A549 (cell line): ENCODE measurements at regions not wholly inside any gene's neighbourhood (a gene's known extent, or its start where the extent isn't known, plus 50 kb on each side); places are given as distances from the start of the nearest gene placed in this dataset.

Experiments
- ATAC-seq, 2 experiments: fragments of 200-7000 bp in 1 of 2; fragments of >200 bp in 1 of 2; cut with Nextera tagmentation in 1 of 2; cut with Tn5 transposase in 1 of 2; 3 replicates each; pipeline versions ENCODE4 v1.8.0 to v1.9.1; 2018 to 2020; ENCODE audit warnings: mild to moderate bottlenecking in 1 of 2, moderate library complexity in 1 of 2
- CTCF ChIA-PET: fragments of 300-600 bp; sonication (Branson Sonifier 250); formaldehyde crosslinking; extraction: SDS; loops from one replicate; lab custom pipeline; 2021; ENCODE audit warnings: antibody characterized with exemption, inconsistent platforms; lab: Yijun Ruan, JAX
- POLR2A ChIA-PET: fragments of 350-600 bp; formaldehyde crosslinking; extraction: SDS; loops from one replicate; lab custom pipeline; 2021; ENCODE audit warnings: antibody characterized with exemption, inconsistent platforms; lab: Yijun Ruan, JAX
- DNase-seq, 2 experiments: peaks; one replicate each; pipeline versions ENCODE4 v3.0.0 to v3.0.0-alpha.2; 2011 to 2016; ENCODE audit warnings: low read depth in 1 of 2, low spot score in 1 of 2
- FAIRE-seq: peaks from 2 replicates; lab custom pipeline; 2011; peaks lifted over from hg19 to GRCh38; lab: Jason Lieb, UNC
- H3K27ac ChIP-seq, 2 experiments: fragments of >200 bp; sonication (Bioruptor Twin); formaldehyde crosslinking; 3 replicates each; pipeline ENCODE4 v1.5.1; 2016 to 2017
- H3K4me1 ChIP-seq: fragments of >200 bp; sonication (Bioruptor Twin); formaldehyde crosslinking; 3 replicates; pipeline ENCODE4 v1.6.1; 2016
- H3K4me2 ChIP-seq: fragments of >200 bp; sonication (Bioruptor Twin); formaldehyde crosslinking; 3 replicates; pipeline ENCODE4 v1.6.1; 2016
- H3K4me3 ChIP-seq: fragments of >200 bp; sonication (Bioruptor Twin); formaldehyde crosslinking; 3 replicates; pipeline ENCODE4 v1.5.1; 2016
- H3K9me3 ChIP-seq: fragments of >200 bp; sonication (Bioruptor Twin); formaldehyde crosslinking; 3 replicates; pipeline ENCODE4 v1.6.1; 2016
- BHLHE40 ChIP-seq: IDR thresholded peaks from 2 replicates; pipeline ENCODE4 v1.6.1; 2012; ENCODE audit warnings: low read depth, low read length, inconsistent platforms
- CEBPB ChIP-seq, 2 experiments: fragments of >200 bp in 1 of 2; sonication (Bioruptor Twin) in 1 of 2; formaldehyde crosslinking in 1 of 2; IDR thresholded peaks; 2 replicates each; pipeline ENCODE4 v1.6.1; 2012 to 2016
- CHD2 ChIP-seq: fragments of 150-350 bp; IDR thresholded peaks from 2 replicates; pipeline ENCODE4 v1.6.1; 2014; ENCODE audit warnings: low read length; ENCODE audit not compliant: partially characterized antibody
- ESRRA ChIP-seq: fragments of 150-350 bp; IDR thresholded peaks from 2 replicates; pipeline ENCODE4 v1.6.1; 2014; ENCODE audit warnings: mild to moderate bottlenecking, low read length, borderline replicate concordance
- FOSL2 ChIP-seq, 2 experiments: fragments of 450-650 bp in 1 of 2; fragments of >200 bp in 1 of 2; sonication (Bioruptor Twin) in 1 of 2; formaldehyde crosslinking; IDR thresholded peaks; 2 replicates each; pipeline versions ENCODE4 v1.5.0 to v1.6.1; 2016 to 2020; ENCODE audit warnings: mild to moderate bottlenecking in 1 of 2, moderate library complexity in 1 of 2
- HDAC2 ChIP-seq: fragments of 200-600 bp; sonication (generic); IDR thresholded peaks from 2 replicates; pipeline ENCODE4 v1.6.1; 2016
- HEYL ChIP-seq: fragments of 250-450 bp; sonication (Bioruptor Pico); IDR thresholded peaks from 2 replicates; pipeline ENCODE4 v1.8.0; 2021; ENCODE audit warnings: mild to moderate bottlenecking, moderate library complexity
- HOXB13 ChIP-seq: fragments of 250-450 bp; sonication (Bioruptor Pico); IDR thresholded peaks from 2 replicates; pipeline ENCODE4 v1.5.0; 2020; ENCODE audit warnings: low read depth, mild to moderate bottlenecking, moderate library complexity
- HOXB5 ChIP-seq: fragments of 250-450 bp; sonication (Bioruptor Pico); IDR thresholded peaks from 2 replicates; pipeline ENCODE4 v1.5.0; 2020; ENCODE audit warnings: mild to moderate bottlenecking, moderate library complexity
- JUN ChIP-seq, 2 experiments: fragments of >200 bp; sonication (Bioruptor Twin); formaldehyde crosslinking; IDR thresholded peaks; 2 replicates in 1 of 2; 3 replicates in 1 of 2; pipeline ENCODE4 v1.6.1; 2016 to 2017
- MAFK ChIP-seq: fragments of 450-650 bp; IDR thresholded peaks from 2 replicates; pipeline ENCODE4 v1.6.1; 2014; ENCODE audit not compliant: partially characterized antibody
- MAZ ChIP-seq: fragments of 150-350 bp; IDR thresholded peaks from 2 replicates; pipeline ENCODE4 v1.6.1; 2014; ENCODE audit warnings: antibody characterized with exemption, low read depth, low read length, borderline replicate concordance
- NFE2L2 ChIP-seq: fragments of 150-350 bp; conservative IDR thresholded peaks from 2 replicates; pipeline ENCODE4 v1.6.1; 2014; ENCODE audit warnings: low read length
- NR3C1 ChIP-seq: fragments of >200 bp; sonication (Bioruptor Twin); formaldehyde crosslinking; IDR thresholded peaks from 3 replicates; pipeline ENCODE4 v1.6.1; 2017
- POLR2A ChIP-seq: IDR thresholded peaks from 2 replicates; pipeline ENCODE4 v1.6.1; 2012; ENCODE audit warnings: mild to moderate bottlenecking, low read length
- POLR2AphosphoS2 ChIP-seq: conservative IDR thresholded peaks from 2 replicates; pipeline ENCODE4 v1.6.1; 2012; ENCODE audit warnings: low read length, improper control_type of control experiment, inconsistent platforms
- RCOR1 ChIP-seq: fragments of 150-350 bp; IDR thresholded peaks from 2 replicates; pipeline ENCODE4 v1.6.1; 2014; ENCODE audit warnings: antibody characterized with exemption, low read length, low read depth
- WGBS: methylation state at CpG from one replicate; pipeline ENCODE4 v1.1.6; 2017; ENCODE audit errors: missing lambda C conversion rate; 5-methylcytosine and 5-hydroxymethylcytosine counted together
- TF ChIP-seq, protein P1 (sequence below): IDR thresholded peaks from 2 replicates; pipeline ENCODE4 v1.6.1; 2012; ENCODE audit warnings: low read depth, borderline replicate concordance
- TF ChIP-seq, protein P2 (sequence below): fragments of >200 bp; sonication (Bioruptor Twin); formaldehyde crosslinking; IDR thresholded peaks from 2 replicates; pipeline ENCODE4 v1.6.1; 2016

DNA sequence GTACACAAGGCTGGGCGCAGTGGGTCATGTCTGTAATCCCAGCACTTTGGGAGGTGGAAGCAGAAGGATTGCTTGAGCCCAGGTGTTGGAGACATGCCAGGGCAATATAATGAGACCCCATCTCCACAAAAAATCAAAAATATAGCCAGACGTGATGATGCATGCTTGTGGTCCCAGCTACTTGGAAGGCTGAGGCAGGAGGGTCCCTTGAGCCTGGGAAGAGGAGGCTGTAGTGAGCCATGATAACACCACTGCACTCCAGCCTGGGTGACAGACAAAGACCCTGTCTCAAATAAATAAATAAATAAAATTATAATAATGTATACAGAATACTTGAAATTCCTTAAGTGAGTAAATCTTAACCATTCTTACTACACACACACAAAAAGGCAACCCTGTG lies 127.7 kb downstream of the SPRY2 start:
- H3K27ac ChIP-seq = no peak overlapping the region
- ChIA-PET POLR2A (no interaction called here), CTCF (interaction anchor here (1.0 kb wide), 1 partner anchor 89 kb away, joined by 3 read pairs; no protein-coding TSS in a partner anchor)
- DNase-seq (no peak), FAIRE-seq (no peak), ATAC-seq (no peak)
- no peak overlapping the region for H3K4me2 ChIP-seq
- 86% methylated on average over 2 of the region's 2 CpGs for WGBS
- TF ChIP-seq, protein P1, sequence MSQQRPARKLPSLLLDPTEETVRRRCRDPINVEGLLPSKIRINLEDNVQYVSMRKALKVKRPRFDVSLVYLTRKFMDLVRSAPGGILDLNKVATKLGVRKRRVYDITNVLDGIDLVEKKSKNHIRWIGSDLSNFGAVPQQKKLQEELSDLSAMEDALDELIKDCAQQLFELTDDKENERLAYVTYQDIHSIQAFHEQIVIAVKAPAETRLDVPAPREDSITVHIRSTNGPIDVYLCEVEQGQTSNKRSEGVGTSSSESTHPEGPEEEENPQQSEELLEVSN = no peak
- TF ChIP-seq HOXB13 (CRISPR knock-in tag) (no peak), MAFK (no peak), POLR2A (no peak)
- no peaks in the 10 kb centered on the region for H3K9me3 ChIP-seq
- H3K4me1 ChIP-seq = peaks cover 18% of the 10 kb centered on the region
- H3K4me3 ChIP-seq = no peak overlapping the region

DNA sequence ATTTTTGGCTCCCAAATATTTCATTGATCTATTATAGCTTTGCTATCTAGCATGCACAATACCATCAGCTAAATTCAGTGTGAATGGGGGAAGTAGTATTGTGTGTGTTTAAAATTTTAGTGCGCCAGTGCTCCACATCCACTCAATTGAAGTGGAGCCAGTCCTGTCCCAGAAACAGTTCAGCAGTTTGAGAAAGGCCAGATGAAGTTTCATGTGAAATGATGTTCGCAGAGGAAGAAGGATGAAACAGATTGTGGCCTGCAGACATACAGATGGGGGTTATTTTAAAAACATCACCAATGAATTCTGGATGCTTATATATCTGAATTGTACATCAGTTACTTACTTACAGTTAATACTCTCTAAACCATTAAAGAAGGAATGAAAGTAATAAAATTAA lies 129.4 kb downstream of the SPRY2 start:
- FAIRE-seq = no peak
- no peak overlapping the region for H3K4me3 ChIP-seq
- 100% methylated on average over 2 of the region's 2 CpGs for WGBS
- CTCF ChIA-PET = interaction anchor here (1.1 kb wide), 1 partner anchor 11 kb away, joined by 3 read pairs; no protein-coding TSS in a partner anchor
- no peak overlapping the region for H3K4me2 ChIP-seq
- TF ChIP-seq RCOR1 (no peak), HDAC2 (no peak), NFE2L2 (no peak), CHD2 (no peak)
- H3K9me3 ChIP-seq = no peaks in the 10 kb centered on the region
- no peak overlapping the region for H3K27ac ChIP-seq
- ATAC-seq = no peak
- DNase-seq = no peak
- peaks cover 18% of the 10 kb centered on the region for H3K4me1 ChIP-seq
- POLR2A ChIA-PET = no interaction called here

DNA sequence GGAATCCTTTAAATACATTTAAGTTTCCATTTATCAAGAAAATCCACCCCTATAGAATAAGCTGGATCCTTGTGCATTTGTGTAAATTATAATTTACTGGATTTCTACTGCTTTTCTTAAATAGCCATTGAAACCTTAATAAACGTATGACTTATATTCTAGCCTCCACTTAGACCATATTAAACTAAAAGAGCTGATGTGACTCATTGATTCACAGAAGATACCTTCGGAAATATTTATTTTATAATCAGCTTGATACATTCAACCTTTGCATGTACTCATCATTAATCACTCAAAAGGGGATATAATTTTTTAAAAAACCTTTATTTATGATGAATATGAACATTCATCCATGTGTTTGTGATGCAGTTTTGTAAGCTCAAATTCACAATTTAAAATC lies 136.3 kb downstream of the SPRY2 start:
- Histone ChIP-seq H3K4me1 (no peaks in the 10 kb centered on the region), H3K9me3 (no peaks in the 10 kb centered on the region), H3K27ac (no peak overlapping the region), H3K4me2 (no peak overlapping the region), H3K4me3 (no peak overlapping the region)
- POLR2A ChIA-PET = no interaction called here
- TF ChIP-seq RCOR1 = no peak
- TF ChIP-seq JUN (IDR thresholded peaks at IDR 0.05) = no peak
- TF ChIP-seq, protein P1 = no peak
- TF ChIP-seq HOXB5 = no peak
- TF ChIP-seq POLR2AphosphoS2 = no peak
- TF ChIP-seq ESRRA = no peak
- CTCF ChIA-PET = no interaction called here
- no peak for ATAC-seq
- 40% methylated on average over 2 of the region's 2 CpGs for WGBS
- DNase-seq = no peak
- FAIRE-seq = no peak

DNA sequence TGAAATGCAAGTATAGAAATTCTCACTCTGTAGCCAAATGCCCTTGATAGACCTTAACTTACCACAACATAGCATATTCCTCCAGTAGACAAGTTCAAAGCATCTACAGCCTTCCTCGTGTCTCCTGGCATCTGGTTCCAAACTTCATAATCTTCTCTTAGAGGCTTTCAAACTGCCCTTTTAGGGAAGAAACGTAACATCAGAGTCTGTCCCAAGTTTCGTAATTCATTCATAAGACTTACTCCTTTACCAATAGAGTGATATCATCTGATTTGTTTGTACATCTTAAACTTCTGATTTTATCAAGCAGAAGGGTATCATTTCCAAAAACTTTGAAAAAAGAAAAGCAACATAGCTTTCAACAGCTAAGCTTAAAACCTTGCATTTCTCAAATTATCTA lies 137.4 kb downstream of the SPRY2 start:
- 78% methylated on average over 3 of the region's 3 CpGs for WGBS
- CTCF ChIA-PET = no interaction called here
- no peak for ATAC-seq
- FAIRE-seq = no peak
- POLR2A ChIA-PET = no interaction called here
- no peak for TF ChIP-seq HOXB5
- TF ChIP-seq RCOR1 = no peak
- no peak for TF ChIP-seq BHLHE40
- TF ChIP-seq NR3C1 = no peak
- no peak for TF ChIP-seq POLR2AphosphoS2
- TF ChIP-seq MAZ = no peak
- TF ChIP-seq HEYL = no peak
- no peak for TF ChIP-seq FOSL2 (IDR thresholded peaks at IDR 0.05)
- no peak for TF ChIP-seq FOSL2 (CRISPR knock-in tag; IDR thresholded peaks at IDR 0.05)
- TF ChIP-seq CEBPB (IDR thresholded peaks at IDR 0.05) = no peak
- TF ChIP-seq, protein P2, sequence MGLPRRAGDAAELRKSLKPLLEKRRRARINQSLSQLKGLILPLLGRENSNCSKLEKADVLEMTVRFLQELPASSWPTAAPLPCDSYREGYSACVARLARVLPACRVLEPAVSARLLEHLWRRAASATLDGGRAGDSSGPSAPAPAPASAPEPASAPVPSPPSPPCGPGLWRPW = no peak
- H3K9me3 ChIP-seq = no peaks in the 10 kb centered on the region
- no peak overlapping the region for H3K27ac ChIP-seq
- no peak overlapping the region for H3K4me3 ChIP-seq
- H3K4me2 ChIP-seq = no peak overlapping the region
- DNase-seq = no peak
- H3K4me1 ChIP-seq = no peaks in the 10 kb centered on the region
